Fibroblast of pulmonary artery (primary cell): ENCODE measurements at regions not wholly inside any gene's neighbourhood (a gene's known extent, or its start where the extent isn't known, plus 50 kb on each side); places are given as distances from the start of the nearest gene placed in this dataset.

Experiments
- DNase-seq: peaks from one replicate; pipeline ENCODE4 v3.0.0-alpha.2; 2010; ENCODE audit warnings: low read depth
- H3K4me3 ChIP-seq: replicated peaks from 2 replicates; pipeline ENCODE4 v1.5.1; 2011; ENCODE audit warnings: low read depth, mild to moderate bottlenecking, control low read depth, low read length, moderate library complexity
- TF ChIP-seq, protein P1 (sequence below): IDR thresholded peaks from 2 replicates; pipeline ENCODE4 v1.5.1; 2011; ENCODE audit warnings: mild to moderate bottlenecking, control low read depth, low read length, inconsistent platforms; ENCODE audit errors: missing control alignments

DNA sequence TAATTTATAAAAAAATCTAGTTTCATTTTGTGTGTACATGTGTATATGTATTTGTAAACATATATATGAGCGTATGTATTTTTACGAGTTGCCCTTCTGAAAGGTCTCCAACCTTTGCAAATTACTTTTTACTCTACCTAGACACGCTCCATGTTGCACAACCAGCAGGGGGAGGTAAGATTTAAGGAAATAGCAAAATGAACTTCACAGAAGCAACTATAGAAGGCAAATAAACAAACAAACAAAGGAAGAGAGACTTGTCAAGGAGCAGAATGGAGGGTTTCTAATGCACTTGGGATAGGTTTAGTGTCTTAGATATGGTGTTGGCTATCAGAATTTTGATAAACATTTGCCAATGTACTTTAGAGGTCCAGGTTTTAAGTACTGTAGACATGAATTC lies 820.5 kb upstream of the POU3F3 start:
- DNase-seq = no peak
- TF ChIP-seq, protein P1, sequence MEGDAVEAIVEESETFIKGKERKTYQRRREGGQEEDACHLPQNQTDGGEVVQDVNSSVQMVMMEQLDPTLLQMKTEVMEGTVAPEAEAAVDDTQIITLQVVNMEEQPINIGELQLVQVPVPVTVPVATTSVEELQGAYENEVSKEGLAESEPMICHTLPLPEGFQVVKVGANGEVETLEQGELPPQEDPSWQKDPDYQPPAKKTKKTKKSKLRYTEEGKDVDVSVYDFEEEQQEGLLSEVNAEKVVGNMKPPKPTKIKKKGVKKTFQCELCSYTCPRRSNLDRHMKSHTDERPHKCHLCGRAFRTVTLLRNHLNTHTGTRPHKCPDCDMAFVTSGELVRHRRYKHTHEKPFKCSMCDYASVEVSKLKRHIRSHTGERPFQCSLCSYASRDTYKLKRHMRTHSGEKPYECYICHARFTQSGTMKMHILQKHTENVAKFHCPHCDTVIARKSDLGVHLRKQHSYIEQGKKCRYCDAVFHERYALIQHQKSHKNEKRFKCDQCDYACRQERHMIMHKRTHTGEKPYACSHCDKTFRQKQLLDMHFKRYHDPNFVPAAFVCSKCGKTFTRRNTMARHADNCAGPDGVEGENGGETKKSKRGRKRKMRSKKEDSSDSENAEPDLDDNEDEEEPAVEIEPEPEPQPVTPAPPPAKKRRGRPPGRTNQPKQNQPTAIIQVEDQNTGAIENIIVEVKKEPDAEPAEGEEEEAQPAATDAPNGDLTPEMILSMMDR = no peak
- H3K4me3 ChIP-seq = no peak overlapping the region

DNA sequence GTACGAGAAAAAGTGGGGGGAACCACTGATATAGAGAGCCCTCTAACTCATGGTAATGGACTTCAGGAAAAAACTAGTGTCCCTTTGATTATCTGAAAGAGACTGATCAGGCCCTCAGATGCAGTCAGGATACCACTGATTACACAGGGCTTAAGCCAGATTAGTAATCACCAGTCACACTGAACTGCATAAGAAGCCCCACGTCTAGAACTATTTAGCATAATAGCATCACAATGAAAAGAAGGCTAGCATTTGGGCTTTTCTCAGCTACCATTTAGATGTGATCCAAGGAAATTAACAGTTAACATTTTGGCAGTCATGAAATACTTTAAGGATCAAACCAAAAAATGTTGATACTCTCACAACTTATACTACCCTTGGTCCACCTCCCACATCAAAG lies 813.1 kb upstream of the POU3F3 start:
- DNase-seq = no peak
- TF ChIP-seq, protein P1 = no peak
- H3K4me3 ChIP-seq = no peak overlapping the region

DNA sequence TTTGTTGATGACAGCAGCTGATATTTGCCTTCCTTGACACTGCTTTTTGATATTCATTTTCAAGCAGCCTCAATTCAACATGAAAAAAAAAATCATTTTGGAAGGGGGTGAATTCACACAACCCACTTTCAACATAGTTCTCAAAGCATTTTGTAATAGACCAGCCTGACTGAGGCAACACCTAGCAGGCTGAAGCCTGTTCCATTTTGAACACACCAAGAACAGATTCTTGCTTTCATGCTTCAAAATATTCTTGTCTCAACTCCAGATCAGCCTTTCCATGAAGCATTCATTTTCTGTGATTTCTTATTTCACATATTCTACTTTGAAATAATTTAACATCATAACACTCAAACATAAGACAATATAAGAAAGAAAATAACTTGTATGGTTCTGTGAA lies 812.6 kb upstream of the POU3F3 start:
- TF ChIP-seq, protein P1 = no peak
- DNase-seq = no peak
- H3K4me3 ChIP-seq = no peak overlapping the region

DNA sequence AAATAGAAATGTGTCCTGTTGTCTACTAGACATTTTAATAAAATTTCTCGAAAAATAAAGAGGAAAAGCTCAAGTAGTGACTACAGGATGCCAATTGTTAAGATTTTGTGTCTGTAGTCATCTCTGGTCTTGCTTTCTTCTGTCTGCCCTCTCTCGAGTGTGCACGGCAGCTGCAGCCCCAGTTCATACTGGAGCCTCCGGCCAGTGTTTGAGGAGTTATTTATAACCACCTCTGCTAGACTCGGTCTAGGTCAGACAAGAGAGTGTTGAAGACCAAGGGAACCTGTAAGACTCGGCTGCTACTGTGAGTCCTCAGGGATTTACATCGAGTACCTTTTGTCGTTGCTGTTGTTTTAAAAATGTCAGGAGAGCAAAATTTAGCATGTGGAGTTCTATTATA lies 810.1 kb upstream of the POU3F3 start:
- TF ChIP-seq, protein P1 = no peak
- H3K4me3 ChIP-seq = no peak overlapping the region
- no peak for DNase-seq

DNA sequence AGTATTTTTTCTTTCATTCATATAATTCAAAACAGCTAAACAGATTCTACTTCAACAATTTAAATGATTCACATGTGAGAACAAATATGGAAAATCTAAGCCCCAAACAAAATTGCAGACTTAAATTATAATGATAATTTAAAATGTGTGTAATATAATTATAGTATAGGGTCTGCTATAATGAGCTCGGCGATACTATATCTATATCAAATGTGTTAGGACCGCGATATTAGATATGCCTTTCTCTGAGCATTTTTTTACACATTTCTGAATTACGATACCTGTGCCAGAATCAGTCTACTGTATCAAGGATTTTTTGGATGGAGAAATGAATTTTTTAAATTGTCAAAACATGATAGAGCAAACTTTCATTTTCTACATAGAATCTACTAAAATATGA lies 808.8 kb upstream of the POU3F3 start:
- TF ChIP-seq, protein P1 = no peak
- no peak for DNase-seq
- no peak overlapping the region for H3K4me3 ChIP-seq

DNA sequence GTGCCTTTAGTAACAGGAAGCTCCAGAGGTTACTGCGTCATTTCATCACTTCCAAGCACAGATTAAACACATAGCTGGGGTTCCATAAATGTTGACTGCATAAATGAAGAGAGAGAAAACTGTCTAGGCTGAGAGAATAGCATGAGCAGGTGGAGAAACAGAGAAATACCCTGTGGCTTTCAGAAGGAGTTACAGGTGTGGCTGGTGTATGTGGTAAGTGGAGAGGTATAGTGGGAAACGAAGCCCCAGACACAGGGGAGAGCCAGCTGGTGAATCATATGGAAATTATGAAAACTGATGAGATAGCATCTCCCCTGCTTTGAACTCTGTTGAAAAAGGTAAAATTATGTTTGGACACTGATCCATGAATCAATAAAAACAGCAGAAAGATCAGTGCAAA lies 807.4 kb upstream of the POU3F3 start:
- DNase-seq = no peak
- no peak overlapping the region for H3K4me3 ChIP-seq
- TF ChIP-seq, protein P1 = no peak

DNA sequence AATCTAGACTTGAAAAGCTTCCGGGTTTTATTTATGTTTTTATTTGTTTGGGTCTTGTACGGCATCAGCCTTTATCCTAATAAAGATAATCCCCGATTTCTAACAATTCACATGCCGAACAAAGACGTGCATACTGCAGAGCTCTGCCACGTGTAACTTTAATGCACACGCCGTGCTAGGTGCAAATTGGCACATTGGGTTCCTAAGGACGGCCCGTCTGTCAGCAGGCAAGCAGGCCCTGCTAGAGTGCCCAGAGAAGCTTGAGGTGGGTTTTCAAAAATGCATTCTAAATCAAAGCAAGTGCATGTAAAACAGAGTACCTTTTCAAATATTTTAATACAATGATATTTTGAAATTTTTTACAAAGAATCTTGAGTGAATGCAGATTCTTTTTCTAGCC lies 806.4 kb upstream of the POU3F3 start:
- TF ChIP-seq, protein P1 = no peak
- H3K4me3 ChIP-seq = no peak overlapping the region

More for the DNA sequence above, 806.4 kb upstream of the POU3F3 start:
- no peak for DNase-seq
